ENCODE measurements at regions not wholly inside any gene's neighbourhood (a gene's known extent, or its start where the extent isn't known, plus 50 kb on each side); places are given as distances from the start of the nearest gene placed in this dataset.
"Not testable (repeated sequence)": the region's sequence is repeated elsewhere in the genome, so short reads cannot be mapped to it uniquely, and the experiment has no call there.

- not testable (repeated sequence) for DNase-seq (ENCODE audit: low read depth in 2 of 2)
Observed at GRCh38 chr2:71958426-71958825, 189.2 kb downstream of the CYP26B1 start.

DNA sequence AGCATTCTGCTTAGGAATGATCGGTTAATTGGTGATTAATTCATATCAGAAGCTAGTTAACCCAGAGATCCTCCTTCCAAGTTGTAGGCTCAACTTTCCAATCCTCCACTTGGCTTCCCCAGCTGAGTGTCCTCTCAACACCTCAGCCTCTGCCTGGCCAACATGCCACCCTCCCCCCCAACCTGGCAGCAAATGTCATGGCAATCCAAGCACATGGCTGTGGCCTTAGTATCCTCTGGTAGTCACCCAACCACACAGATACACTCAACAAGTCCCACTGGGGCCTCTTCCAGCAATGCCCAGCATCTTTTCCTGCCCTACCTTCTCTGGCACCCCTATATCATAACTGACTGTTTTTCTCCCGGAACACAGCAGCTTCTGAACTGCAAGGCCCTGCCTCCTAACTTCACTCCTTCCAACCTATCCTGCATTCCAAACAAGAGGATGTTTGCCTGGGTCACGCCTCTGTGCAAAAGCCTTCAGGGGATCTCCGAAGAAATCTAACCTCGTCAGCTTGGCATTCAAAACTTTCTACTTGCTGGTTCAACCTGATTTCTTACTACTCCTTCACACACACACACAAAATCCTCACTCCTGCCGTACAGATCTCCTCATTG lies 195.0 kb downstream of the CYP26B1 start:
- DNase-seq (ENCODE audit: low read depth in 2 of 2): no peak

DNA sequence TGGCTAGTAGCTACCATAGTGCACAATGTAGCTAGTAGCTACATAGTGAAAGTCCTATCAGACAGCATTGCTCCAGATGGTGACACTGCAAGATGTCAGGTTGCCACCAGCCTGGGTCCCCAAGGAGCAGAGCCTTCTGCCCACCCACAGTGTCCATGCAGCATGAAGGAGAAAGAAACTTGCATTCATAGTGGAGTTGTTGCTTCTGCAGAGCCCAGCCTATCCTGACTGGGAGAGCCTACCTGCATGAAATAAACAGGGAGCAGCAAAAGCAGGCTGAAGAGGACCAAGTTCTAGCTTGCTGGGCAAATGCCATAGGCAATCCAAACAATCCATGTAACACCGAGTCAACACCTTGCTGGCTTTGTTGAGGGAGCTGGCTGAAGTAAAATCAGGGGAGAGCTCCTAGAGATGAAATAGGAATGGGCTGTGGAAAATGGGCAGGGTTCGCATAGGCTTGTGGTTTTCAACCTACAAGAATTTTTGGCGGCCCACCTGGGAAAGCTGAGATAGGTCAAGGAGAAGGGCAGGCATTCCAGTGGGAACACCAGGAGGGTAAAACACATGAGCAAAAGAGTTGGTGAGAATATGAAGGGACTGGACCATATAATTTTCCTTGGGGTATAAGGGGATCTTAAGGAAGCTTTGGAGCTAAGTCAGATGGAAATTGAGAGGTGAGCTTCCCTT lies 195.8 kb downstream of the CYP26B1 start:
- no peak for DNase-seq (ENCODE audit: low read depth in 2 of 2)

DNA sequence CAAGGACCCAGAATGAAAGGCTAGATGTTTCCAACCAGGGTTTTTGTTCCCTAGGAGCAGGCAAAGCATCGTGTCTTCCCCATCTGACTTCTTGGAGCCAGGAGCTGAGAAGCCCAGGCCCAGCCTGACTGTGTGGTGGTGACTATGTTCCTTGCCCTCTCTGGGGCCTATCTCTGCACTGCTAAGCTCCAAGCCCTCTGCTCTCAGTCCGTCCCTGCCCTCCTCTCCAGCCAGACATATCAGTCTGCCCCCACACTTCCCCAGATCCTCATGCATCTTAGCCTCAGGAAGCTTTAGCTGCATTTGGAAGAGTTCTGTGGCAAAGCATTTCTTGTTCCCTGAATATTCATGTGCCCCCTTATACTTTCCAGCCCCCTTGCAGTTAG lies 196.6 kb downstream of the CYP26B1 start:
- no peak for DNase-seq (ENCODE audit: low read depth in 2 of 2)

- no peak for DNase-seq (ENCODE audit: low read depth in 2 of 2)
Observed at GRCh38 chr2:71950256-71951082, 197.2 kb downstream of the CYP26B1 start.

- no peak for DNase-seq (ENCODE audit: low read depth in 2 of 2)
Observed at GRCh38 chr2:71949537-71949798, 198.2 kb downstream of the CYP26B1 start.

DNA sequence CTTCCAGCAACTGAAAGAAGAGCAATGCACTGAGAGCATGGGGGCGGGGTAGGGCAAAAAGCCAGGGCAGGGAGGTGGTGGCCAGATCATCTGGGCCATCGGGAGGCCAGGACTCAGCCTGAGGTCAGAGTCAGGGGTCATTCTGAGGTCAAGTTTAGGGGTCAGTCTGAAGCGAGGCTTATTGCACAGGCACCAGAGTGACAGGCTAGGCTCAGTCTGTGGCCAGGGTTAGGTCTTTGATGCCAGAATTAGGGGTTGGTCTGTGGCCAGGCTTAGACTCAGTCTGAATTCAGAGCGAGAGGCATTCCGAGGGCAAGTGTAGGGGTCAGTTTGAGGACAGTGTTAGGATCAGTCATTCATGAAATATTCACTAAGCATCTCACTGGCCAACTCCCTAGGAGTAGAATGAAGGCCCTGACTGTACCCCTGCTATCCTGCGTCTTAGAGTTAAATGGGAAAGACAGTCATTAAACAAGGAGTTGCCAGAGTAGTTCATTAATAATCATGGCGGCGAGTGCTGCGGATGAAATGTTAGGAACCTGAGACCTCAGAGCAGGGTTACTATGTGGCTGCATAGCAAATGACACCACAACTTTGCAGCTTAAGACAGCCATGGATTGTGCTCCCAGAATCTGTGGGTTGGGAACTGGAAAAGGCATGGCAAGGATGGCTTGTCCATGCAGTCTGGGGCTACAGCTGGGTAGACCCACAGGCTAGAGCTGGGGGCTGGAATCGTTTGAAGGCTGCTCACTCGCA lies 198.7 kb downstream of the CYP26B1 start:
- DNase-seq (ENCODE audit: low read depth in 2 of 2): no peak

DNA sequence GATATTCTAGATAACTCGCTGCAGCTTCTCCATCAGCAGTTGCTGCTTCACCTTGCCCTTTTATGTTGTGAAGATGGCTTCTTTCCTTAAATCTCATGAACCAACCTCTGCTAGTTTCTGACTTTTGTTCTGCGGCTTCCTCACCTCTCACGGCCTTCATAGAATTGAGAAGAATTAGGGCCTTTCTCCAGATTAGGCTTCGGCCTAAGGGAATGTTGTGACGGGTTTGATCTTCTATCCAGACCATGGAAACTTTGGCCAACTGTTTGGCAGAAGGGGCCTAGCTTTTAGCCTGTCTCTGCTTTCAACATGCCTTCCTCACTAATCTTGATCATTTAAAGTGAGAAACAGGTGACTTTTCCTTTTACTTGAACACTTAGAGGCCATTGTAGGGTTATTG lies 199.9 kb downstream of the CYP26B1 start:
- DNase-seq (ENCODE audit: low read depth in 2 of 2): no peak

GRCh38 chr2:71945603-71945959 lies 202.1 kb downstream of the CYP26B1 start:
- no peak for DNase-seq (ENCODE audit: low read depth in 2 of 2)

GRCh38 chr2:71944806-71945602 lies 202.7 kb downstream of the CYP26B1 start:
- DNase-seq (ENCODE audit: low read depth in 2 of 2): no peak

DNA sequence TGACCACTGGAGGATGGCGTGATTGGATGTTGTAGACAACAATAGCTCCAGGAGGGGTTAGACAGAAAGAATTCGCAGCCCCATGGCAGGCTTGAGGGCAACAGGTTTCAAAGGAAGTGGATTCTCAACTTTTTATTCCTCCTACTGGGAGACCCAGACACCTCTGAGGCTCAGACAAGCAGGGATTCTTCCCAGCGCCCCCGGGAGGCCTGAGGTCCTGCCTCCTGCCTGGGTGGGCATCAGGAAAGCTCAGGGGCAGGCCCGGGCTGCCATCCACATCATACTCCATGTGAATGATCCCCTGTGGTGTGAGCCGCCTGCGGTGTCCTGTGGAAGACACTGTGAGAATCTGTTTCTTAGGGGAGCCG lies 203.5 kb downstream of the CYP26B1 start:
- no peak for DNase-seq (ENCODE audit: low read depth in 2 of 2)

DNA sequence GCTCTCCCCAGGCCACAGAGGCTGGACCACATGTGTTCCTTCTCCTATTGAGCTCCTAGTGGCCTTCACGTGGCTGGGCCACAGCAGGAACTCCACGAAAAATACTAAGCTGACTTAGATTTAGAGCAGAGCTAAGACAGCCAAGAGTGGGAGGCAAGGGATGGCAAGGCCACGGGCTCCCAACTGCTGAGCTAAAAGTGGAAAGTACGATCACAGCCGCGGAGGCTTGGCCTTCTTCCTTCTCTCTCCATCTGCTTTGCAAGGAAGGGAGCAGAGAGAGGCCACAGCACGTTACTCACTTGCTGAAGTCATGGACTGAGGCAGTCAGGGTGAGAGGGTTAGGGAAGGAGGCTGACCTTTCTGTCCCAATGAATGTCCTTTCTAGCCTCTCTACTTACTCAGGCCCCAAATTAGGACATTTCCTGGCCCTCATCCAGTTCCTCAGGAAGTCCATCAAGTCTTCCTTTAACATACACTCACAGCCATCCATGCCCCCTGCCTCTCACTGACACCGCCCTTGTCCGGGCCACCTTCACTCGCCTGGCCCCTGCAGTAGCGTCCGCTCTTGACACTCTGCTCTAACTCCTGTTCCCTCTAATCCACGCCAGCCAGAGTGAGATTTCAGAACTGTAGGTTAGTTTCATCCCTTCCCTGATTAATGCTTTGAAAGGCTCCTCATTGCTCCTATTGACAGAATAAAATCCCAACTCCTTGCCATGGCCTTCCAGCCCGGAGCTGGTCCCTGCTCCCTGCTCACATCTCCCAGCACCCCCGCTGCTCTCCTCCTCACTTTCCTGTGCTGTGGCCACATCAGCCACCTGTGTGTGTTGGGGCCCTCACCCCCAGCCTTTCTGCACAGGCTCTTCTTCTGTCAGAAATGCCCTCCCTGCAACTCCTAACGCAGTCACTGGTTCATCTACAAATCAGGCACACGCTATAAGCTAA lies 204.2 kb downstream of the CYP26B1 start:
- DNase-seq (ENCODE audit: low read depth in 2 of 2): no peak

DNA sequence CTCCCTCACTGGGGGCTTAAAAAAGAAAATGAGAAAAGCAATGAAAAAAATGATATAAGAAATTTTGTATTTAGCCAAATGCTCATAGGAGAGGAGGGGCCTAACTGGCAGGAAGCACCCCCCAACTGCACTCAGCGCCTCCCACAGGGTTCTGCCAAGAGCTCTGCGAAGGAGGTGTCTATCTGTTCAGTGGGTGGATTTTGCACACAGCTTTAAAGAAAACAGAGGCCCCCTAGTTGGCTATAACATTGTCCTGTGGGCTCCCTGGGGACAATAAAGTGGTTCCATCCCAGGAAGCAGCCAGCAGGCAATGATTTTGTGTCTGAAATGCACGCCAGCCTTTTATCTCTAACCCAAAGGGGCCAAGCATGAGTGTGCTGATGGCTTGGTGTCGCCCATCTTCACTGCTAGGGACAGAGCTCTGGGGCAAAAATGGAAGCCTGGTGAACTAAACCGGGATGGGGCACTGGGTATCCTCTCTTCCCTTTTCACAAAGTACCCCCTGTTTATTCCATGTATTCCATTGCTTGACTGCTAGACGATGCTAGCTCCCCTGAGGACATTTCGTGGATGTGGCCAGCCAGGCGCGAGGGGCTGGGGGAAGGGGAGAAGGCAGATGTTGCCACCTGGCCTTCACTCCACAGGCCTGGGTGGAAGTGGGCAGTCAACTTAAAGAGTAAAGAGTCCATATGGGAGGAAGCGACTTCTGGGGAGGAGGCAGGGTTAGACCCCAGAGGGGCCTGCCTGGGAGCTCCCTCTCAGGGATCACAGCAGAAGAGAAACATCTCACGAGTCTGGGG lies 205.7 kb downstream of the CYP26B1 start:
- no peak for DNase-seq (ENCODE audit: low read depth in 2 of 2)

GRCh38 chr2:71940695-71941094 lies 207.0 kb downstream of the CYP26B1 start:
- no peak for DNase-seq (ENCODE audit: low read depth in 2 of 2)

DNA sequence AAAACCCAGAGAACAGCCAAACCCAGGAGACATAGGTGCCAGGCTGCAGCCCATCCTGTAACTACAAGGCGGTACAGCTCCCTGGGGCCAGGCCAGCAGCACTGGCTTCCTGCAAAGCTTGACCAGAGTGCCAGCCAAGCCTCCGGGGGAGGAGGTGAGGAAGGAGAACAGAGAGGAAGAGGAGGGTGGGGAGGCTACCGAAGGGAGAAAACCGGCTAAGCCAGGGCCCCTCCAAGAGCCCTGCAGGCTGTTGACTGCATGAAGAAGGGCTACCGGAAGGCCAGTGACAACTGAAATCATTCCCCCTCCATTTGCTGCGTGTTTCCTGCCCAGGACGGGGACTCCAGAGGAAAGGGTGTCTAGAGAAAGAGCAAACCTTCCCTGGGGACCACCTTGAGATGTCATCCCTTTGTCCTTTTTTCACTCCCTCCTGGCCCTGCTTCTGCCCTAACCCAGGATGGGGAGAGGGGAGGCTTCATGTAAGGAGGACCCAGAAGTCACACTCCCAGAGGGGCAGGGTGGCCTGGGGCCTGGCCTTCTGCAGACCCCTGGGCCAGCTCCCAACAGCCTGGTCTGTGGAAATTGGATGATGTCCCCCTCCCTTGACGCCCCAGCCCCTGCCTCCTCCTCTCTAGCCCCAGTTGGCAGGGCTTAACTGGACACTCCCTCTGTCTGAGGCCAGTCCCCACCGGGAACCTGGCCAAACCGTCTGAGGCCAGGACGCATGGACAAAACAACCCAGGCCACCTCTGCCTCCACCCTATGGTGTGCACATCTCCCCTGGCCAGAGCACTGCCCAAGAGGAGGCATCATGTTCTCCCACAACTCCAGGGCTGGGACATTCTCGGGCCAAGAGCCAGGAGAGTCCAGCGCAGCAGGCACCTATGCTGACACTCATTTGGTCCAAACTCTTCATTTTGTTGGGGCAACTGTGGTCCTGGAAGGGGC lies 207.8 kb downstream of the CYP26B1 start:
- DNase-seq (ENCODE audit: low read depth in 2 of 2): no peak

DNA sequence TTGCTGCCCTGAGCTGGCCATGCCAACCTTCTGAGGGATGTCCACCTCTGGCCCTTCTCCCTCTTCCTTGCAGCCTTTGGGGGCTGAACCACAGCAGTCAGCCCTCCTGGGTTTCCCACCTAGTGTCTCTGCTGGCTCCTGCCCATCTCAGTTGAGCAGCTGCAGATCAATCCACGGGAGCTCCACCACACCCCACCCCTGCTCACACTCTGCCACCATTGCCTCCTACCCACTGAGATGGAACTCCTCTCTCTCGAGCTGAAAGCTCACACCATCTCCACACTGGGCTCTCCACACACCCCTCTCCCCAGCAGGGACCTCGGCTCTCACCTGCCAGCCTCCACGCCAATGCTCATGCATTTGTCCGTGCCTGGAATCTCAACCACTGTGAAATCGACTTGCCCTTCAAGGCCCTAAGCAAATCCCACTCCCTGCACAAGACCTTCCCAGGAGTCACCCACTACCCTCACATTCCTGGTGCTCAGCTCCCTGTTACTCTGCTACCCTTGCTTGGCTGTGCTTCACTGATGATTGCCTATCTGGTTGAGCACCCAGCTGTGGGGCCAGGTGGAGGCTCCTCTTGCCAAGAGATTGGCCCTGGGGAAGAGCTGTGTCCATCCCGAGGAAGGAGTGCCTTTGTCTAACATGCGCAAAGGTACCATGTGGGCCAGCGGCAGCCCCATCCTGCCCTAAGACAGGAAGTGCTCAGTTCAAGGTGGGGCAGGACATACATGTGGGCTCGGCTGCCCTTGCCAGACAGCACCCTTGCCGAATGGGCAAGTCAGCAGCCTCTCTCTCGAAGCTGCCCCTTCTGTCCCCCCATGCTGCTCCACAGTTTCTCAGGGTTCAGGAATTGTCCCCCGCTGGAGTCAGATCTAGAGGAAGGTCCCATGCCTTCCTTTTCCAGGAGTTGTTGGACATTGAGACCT lies 208.7 kb downstream of the CYP26B1 start:
- no peak for DNase-seq (ENCODE audit: low read depth in 2 of 2)

DNA sequence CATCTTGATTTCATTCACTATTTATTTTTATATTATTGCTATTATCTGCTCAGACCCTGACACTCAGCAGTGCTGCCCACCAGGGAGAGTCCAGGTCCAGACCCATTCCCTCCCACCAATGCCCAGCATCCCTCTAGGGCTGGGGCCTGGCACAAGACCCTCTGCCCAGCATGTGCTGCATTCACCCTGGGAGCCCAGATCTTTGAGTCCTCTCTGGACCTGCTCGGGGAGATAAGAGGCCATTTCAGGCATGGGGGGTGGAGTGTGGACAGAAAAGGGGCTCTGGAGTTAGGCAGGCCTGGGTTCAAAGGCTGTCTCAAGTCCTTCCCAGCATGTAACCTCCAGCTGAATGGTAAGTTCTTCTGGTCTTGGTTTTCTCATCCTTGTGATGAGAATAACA lies 209.6 kb downstream of the CYP26B1 start:
- no peak for DNase-seq (ENCODE audit: low read depth in 2 of 2)

DNA sequence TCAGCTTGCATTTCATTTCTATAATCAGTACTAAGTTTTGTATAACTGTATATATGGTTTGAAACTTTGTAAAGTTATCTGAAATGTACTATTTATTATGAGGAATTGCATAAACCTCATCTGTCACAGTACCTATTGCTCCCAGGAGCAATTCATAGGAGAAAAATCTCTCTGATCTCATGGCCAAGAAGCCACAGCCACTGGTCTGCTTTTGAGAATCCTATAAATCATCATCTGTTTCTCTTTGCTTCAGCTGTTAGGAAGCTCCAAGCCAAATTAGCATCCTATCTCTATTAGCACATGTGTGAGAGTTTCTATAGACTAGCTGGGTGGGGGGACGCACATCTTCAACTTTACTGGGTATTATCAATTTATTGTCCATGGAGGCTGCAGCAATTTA lies 210.3 kb downstream of the CYP26B1 start:
- DNase-seq (ENCODE audit: low read depth in 2 of 2): no peak

All from stimulated activated CD8-positive, alpha-beta memory T cell treated with anti-CD3 and anti-CD28 coated beads, Interleukin-7, amount 100 ng/mL, for 1 hour (primary cell).